ENCODE measurements at regions not wholly inside any gene's neighbourhood (a gene's known extent, or its start where the extent isn't known, plus 50 kb on each side); places are given as distances from the start of the nearest gene placed in this dataset.

DNA sequence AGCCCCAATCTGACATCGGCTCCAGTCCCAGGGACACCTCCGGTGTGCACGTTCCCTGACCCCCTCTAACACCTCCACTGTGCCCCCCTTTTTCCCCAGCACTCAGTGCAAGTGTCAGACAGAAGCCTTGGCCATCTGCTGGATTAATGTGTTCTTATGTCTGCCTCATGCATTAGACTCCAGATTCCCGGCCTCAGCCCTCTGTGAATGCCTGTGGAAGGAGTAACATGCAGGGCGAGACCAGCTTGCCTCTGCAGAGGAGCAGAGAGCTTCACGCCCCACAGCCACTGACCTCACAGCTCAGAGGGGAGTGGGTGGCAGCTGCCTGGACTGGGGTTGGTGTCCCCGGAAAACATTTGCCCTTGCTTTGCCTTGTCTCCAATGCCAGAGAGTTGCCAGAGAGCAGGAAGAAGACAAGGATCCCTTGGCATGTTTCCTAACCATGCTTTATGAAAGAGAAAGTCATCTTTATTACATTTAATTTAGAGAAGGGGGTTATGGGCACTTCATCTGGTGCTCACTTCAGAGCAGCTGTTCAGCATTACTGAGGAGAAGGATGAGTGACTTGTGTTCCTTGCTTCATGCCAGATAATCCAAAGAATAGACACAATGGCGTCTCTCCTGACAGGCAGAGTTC lies 91.6 kb upstream of the CXCL12 start:
- DNase-seq = no peak

DNA sequence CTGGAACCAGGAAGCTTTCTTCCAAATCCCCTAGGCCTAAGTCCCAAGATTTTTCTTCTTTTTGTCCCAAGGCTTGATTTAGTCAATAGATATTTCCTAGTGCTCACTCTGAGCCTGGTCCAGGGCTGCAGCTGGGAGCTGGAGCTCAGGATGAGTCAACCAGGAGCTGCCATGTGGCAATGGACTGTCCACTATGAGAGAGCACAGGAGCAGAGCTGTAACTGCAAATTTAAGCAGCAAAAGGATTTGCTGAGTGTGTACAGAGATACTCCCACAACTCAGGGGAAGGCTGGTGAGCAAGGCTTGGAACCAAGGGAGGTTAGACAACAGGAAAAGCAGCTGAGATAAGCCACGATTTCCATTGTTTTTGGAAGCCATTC lies 92.1 kb upstream of the CXCL12 start:
- no peak for DNase-seq

DNA sequence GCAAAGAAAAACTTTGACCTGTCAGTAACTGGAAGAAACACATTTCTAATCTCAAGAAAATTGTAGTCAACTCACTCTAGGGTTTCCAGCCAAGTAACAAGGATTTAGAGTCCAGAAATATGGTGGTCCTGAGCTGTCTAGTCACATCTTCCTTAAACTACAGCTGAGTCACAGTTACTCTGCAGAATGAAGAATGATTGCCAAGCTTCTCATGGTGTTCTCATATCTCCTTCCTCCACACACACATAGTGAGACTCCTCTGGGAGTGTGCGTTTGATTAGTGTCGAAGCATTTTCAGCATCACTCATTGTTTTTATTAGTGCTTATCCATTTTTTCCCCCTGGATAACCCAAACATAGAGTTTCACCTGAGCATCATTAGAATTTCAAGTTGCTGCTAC lies 93.1 kb upstream of the CXCL12 start:
- no peak for DNase-seq

DNA sequence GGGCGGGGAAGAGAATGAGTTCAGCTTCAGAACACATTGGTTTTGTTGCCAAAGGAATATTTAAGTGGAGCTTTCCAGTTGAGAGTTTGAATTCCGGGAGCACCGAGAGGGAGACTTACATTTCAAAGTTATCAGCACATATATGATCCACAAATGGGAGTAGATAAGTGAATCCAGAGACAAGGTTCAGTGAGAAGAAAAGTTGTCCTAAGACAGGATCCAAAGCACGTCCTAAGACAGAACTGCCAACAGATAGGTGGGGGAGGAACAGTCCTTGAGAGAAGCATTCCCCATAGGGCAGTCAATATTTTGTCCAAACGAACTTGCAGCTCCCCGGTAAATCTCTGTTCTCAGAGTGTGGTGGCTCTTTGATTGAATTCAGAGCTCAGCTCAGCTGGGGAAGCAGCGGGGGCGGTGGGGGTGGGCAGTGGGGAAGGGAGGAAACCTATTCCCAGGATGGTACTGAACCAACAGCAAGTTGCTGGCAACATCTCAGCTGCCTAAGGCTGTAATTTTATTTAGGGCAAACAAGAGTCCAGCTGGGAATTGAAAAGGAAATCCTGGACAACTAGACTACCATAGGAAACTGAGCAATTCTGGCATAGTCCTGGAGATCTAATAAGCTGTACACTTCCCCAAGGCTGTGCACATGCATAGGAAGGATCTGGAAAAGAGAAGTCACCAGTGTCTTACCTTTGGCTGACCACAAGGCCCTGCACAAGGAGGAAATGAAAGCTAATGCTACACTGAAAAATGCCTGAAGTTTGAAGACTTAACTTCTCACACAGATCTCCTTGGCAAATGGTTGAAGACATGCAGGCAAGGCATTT lies 94.2 kb upstream of the CXCL12 start:
- DNase-seq = peak in 3 of 58 donors; percentile 12 to 34 (median 14)

DNA sequence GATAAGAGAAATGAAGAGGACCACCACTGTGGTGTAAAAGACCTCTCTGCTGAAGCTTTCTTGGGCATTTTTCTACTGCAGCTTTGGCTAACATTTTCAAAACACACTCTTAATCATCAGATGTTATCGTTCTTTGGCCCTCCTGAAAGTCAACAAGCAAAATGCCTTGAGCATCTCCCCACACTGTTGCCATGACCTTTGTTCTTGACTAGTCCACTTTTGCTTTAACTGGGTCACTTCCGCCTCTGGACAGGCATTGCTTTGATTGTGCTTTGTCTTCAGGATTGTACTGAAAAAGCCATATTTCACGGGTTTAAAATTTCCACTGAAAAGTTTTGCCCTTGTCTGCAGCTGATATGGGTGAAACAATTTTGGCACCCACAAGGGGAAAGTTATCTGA lies 107.8 kb upstream of the CXCL12 start:
- no peak for DNase-seq

DNA sequence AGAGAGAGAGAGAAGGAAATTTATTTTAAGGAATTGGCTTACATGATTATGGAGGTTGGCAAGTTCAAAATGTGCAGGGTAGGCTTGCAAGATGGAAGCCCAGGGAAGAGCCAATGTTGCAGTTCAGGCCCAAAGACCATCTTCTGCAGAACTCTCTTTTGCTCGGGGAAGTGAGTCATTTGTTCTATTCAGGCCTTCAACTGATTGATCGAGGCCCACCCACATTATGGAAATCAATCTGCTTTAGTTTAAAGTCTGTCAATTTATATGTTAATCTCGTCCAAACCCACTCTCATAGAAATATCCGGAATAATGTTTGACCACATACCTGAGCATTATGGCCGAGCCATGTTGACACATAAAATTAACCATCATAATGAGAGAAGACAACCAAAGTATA lies 113.3 kb upstream of the CXCL12 start:
- DNase-seq = no peak

DNA sequence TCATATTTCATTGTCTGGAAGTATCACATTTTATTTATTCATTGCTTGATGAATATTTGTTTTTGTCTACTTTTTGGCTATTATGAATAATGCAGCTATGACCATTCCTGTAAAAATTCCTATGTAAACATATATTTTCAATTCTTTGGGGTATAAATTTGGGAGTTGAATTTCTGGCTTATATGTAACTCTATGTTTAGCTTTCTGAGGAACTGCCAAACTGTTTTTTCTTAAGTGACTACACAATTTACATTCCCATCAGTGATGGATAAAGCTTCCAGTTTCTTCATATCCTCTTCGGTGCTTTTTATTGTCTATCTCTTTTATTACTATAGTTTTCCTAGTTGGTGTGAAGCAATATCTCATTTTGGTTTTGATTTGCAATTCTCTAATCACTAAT lies 115.6 kb upstream of the CXCL12 start:
- no peak for DNase-seq

DNA sequence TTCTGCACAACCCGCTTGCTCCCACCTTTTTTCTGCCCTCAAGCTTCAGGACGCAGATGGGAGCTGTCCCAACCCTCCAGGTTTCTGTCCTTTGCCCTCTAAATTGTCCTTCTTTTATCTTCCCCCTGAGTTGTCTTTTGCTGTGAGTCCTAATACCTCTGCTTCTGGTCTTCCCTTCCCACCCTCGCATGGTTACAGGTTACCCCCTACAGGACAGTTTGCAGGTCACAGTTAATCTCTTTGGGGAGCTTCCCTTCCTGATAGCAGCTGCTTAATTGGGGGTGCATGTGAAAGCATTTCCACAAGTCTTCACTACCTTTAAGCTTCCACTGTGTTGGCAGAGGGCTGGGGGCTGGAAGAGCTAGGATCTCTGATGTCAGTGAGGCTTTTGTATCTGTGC lies 121.5 kb upstream of the CXCL12 start:
- DNase-seq = no peak

DNA sequence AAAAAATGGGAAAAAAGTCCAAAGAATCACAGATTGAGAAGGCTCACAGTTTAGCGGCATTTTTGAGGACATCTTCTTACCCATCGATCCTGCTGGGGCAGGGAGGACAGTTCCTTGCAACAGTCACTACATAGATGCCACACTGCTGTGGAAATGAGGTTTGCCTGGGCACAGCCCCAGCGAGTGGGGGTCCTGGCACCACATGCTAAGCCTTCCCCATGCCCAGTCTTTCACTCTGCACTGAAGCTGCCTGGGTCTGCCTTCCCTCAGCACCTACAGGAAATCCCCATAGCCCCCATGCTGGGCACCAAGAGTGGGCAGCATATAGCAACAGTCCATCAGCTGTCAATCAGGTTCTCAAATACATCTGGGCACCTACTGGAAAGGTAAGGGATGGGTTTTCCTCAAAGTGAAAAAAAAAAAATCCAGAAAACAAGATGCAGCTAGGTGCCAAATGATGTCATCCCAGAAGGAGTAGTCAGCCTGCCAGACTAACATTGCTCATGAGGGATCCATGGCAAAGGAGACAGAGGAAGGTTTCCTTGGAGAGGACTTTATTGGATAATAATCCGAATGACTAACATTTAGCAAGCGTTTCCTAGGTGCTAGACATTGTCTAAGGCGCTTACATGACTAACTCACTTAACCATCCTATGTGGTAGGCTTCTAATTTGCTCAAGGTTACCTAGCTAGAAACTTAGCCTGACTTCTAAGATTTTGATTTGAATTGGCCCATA lies 125.7 kb upstream of the CXCL12 start:
- peak in 2 of 58 donors; percentile 22 to 26 for DNase-seq

DNA sequence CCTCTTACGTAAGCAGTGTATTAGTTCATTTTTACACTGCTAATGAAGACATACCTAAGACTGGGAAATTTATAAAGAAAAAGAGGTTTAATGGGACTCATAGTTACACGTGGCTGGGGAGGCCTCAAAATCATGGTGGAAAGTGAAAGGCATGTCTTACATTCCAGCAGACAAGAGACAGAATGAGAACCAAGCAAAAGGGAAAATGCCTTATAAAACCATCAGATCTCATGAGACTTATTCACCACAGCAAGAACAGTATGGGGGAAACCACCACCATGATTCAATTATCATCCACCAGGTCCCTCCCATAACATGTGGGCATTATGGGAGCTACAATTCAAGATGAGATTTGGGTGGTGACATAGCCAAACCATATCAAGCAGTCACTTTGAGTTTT lies 126.3 kb upstream of the CXCL12 start:
- no peak for DNase-seq

DNA sequence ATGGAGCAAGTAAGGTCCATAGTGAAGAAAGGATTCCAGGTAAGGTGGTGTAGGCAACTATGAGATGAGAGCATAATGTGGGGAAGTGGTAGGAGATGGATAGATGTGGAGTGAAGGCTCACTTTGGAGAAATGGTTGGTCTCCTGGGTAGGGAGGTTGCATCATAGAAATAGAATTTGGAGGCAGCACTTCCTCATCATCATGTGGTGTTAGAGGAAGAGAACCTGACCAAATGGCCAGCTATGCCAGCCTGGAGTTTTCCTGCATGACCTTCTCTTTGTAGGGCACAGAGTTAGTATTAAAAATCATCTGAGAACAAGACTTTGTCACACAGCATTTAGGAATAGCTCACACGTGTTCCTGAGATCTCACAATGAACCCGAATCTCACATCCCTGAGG lies 126.7 kb upstream of the CXCL12 start:
- peak in 1 of 58 donors; percentile 5 for DNase-seq

DNA sequence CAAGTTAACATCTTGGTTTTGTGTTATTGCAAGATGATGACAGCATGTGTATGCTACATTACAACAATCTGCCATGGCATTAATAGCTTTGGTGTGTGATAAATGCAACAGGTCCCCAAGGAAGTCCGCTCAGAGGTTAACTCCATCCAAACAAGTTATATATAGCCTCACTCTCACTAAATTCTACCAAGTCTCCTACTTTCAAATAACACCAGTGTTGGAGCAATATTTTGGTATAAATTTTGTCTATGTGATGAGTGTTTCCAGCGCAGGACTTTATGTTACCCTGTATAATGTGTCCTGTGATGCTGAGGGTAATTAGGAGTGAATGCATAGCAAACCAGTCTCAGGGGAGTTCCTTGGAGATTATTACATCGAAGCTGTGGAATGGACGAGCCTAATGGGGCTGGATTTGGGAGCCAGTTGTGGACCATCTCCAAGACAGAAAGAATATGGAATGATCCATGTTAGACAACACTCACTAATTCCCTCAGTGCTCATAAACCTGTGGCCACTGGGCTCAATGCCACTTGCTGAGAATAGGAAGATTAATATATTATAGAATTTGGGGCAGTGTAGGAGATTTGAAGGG lies 127.6 kb upstream of the CXCL12 start:
- no peak for DNase-seq

DNA sequence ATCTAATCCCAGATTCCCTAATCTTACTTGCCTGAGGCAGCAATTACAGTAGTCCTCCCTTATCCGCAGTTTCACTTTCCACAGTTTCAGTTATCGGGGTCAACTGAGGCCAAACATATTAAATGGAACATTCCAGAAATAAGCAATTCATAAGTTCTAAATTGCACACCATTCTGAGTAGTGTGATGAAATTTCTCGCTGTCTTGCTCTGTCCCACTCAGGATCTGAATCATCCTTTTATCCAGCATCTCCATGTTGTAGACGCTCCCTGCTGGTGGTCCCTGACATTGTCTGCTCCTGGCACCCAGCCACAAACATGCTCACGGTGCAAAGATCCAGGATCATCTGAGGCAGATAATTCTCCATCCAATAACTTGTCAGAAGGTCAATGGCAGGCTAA lies 128.7 kb upstream of the CXCL12 start:
- DNase-seq = no peak

DNA sequence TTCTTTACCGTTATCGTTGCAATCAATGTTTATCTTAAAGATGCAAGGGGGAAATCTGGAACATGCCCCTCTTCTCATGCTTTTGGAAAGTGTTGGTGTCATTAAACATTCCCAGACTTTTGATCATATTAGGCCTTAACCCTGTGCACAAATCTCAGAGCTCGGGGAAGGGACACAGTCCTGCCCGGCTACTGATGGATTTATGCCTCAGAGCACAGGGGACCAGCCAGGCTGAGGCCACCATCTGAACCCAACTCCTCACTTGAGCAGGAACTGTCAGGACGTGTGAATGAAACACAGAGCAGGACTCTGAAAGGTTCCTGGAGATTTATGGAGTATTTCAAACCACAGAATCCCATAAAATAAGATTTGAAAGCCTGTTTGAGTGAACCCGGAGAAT lies 132.0 kb upstream of the CXCL12 start:
- no peak for DNase-seq

DNA sequence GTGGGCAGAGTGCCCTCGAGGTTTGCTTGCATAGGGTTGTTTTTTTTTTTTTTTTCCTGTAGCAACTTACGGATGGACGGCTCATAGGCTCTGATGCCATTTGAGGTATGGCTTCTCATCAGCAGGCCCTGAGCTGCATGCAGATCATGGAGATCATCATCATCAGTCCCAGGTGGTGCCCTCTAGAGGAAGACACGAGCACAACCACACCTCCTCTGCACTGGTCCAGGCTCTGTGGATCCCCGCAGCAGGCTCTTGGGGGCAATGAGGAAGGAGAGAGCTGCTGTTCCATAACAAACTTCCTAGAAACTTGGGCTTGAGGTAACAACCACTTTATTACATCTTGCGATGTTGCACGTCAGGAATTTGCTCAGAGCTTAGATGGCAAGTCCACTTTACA lies 132.7 kb upstream of the CXCL12 start:
- DNase-seq = no peak

DNA sequence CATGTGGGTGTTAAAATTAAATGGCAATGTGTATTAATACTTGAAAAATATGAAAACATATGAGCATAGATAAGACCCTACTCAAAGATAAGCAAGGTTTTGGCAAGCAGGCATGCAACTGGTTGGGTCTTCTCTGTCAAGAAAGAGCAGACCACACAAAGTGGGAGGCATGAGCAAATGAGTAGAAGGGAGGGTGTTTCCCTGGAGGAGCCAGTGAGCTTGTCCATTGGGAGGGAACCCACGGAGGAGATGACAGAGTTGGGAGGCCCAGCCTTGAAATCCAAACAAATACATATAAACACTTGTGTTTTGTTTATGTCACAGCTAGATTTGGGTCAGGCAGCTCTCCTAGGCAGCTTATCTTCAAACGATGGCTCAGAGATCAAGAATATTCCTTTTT lies 134.5 kb upstream of the CXCL12 start:
- DNase-seq = no peak

DNA sequence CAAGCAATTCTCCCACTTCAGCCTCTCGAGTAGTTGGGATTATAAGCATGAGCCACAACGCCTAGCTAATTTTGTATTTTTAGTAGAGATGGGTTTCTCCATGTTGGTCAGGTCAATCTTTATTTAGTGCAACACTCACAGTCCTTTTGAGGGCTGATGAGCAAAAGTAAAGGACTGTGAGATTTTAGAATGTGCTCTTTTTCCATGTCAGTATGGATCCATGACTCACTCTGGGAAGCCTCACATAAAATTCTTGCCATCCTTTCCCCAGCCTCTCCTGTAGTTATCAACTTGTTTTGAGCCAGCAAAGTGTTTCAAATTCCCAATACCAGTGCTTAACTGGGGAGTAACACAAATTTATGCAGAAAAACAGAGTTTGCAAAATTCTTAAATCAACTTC lies 135.8 kb upstream of the CXCL12 start:
- no peak for DNase-seq

DNA sequence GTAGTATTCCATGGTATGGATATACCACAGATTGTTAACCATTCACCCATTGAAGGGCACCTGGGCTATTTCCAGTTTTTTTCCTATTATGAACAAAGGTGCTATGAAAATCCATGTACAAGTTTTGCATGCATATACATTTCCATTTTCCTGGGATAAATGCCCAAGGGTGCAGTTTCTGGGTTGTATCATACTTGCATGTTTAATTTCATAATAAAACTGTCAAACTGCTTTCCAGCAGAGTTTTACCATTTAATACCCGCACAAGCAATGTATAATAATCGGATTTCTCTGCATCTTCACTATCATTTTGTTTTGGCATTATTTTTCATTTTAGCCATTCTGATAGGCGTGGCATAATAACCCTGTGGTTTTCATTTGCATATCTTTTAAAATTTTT lies 154.3 kb upstream of the CXCL12 start:
- no peak for DNase-seq

DNA sequence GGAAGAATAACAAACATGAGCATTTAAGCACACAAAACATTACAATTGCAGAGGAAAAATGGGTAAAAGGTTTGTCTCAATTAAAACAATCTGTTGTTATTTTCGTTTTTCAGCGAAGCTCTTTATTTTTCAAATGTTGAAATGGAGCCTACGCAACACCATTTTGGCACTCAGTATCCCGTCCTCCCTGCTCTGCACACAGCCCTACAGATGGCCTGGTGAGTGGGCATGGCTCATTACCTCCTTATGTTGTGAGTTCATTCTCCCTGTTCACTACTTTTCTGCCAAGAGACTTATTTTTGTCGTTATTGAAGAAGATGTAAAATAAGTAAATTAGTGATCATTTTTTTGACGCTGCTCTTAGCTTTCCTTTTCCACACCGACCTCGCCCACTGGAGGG lies 167.8 kb upstream of the CXCL12 start:
- peak in 1 of 58 donors; percentile 19 for DNase-seq

DNA sequence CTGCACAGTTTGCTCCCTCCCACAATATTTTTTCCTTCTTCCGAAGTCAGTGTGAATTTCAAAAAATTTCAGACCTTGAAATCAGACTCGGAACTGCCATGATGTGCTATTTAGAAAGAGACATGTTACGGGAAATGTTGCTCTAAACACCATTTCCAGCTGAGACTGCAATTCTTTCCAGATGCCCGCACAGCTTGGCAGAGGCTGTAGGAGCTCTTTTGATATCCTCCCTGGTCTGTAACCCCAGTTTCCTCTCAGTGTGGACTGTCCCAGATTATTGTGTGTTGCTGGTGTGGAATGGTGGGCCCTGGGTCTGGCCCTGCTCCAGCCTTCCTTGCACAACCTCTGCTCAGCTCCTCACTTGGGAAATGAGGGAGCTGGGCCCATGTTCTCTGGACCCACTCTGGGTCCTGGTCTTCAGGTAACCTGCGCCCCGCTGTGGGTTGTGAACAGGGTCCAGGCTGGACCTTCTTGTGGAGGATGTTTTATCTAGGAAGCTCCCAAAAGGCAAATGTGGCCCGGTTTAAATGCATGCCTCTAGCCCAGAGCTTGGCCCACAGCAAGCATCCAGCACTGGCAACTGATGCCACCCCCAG lies 172.8 kb upstream of the CXCL12 start:
- no peak for DNase-seq

DNA sequence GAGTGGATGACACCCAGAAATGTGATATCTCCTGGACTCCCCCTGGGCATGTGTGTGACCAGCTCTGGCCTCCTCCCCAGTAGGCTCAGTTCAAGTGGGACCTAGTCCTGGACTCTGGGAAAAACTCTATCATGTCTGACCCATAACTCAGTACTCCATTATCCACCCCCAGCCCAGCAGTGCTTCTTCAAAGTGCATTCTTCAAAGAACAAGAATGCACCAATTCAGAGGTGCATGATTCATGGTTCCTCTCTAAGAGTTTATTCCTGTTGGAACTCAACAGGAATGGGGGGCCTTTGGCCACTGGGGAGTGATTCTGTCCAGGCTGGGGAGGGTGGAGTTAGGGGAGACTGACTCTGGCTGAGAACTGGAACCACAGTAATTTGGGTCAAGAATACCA lies 173.6 kb upstream of the CXCL12 start:
- no peak for DNase-seq

DNA sequence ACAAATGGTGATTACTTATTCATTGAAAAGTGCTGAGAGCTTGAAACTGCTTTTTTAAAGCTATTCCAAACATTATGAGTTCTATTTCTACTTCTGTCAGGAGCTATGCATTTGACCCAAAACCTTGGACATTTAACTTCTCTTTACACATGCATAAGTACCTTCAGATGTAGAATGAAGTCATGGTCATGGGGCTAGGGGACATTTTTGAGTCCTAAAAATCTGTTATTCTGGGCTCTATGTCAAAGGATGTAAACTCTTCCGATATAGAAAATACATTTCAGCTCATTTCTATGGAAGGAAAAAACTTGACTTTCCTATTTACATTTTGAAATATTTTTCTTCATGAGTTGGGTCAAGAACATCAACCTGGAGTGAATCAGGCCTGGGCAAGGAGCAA lies 179.5 kb upstream of the CXCL12 start:
- no peak for DNase-seq

Data from anterior cingulate cortex (tissue), 58 donors.